ENCODE measurements at regions not wholly inside any gene's neighbourhood (a gene's known extent, or its start where the extent isn't known, plus 50 kb on each side); places are given as distances from the start of the nearest gene placed in this dataset.

GRCh38 chr10:111187096-111187495 lies 110.3 kb downstream of the ADRA2A start:
- TF ChIP-seq EZH2phosphoT487 (IDR thresholded peaks at IDR 0.05; ENCODE audit: borderline replicate concordance): no peak
- no peak for TF ChIP-seq CTCF (conservative IDR thresholded peaks at IDR 0.05; ENCODE audit: low read length)
- no peaks in the 10 kb centered on the region for H3K4me1 ChIP-seq (ENCODE audit: insufficient read depth, low read length, poor library complexity, severe bottlenecking)
- H2AFZ ChIP-seq (ENCODE audit: low read length): no peak overlapping the region
- H3K9me2 ChIP-seq (replicated peaks; ENCODE audit: low read depth, low read length): no peaks in the 10 kb centered on the region
- no peak overlapping the region for H3K4me2 ChIP-seq (ENCODE audit: low read depth, low read length, poor library complexity, severe bottlenecking)
- no peak overlapping the region for H3K4me3 ChIP-seq (ENCODE audit: low read length, poor library complexity, severe bottlenecking)
- no peaks in the 10 kb centered on the region for H3K36me3 ChIP-seq (ENCODE audit: insufficient read depth, low read length)
- no peak overlapping the region for H3K9ac ChIP-seq (ENCODE audit: low read depth, low read length, poor library complexity, severe bottlenecking)
- H4K20me1 ChIP-seq (ENCODE audit: insufficient read depth, low read length, poor library complexity, severe bottlenecking): no peaks in the 10 kb centered on the region
- H3K79me2 ChIP-seq (ENCODE audit: insufficient read depth, low read length): no peaks in the 10 kb centered on the region
- no peaks in the 10 kb centered on the region for H3F3A ChIP-seq (ENCODE audit: low read depth)
- H3K27me3 ChIP-seq (ENCODE audit: insufficient read depth, low read length, poor library complexity, severe bottlenecking): no peaks in the 10 kb centered on the region
- no peaks in the 10 kb centered on the region for H3K9me3 ChIP-seq (ENCODE audit: insufficient read depth, low read depth, low read length)

GRCh38 chr10:111199587-111199986 lies 122.8 kb downstream of the ADRA2A start:
- H3K9ac ChIP-seq (ENCODE audit: low read depth, low read length, poor library complexity, severe bottlenecking): no peak overlapping the region
- H3K79me2 ChIP-seq (ENCODE audit: insufficient read depth, low read length): no peaks in the 10 kb centered on the region
- no peak for TF ChIP-seq EZH2phosphoT487 (IDR thresholded peaks at IDR 0.05; ENCODE audit: borderline replicate concordance)
- no peak for TF ChIP-seq CTCF (conservative IDR thresholded peaks at IDR 0.05; ENCODE audit: low read length)
- H3K27me3 ChIP-seq (ENCODE audit: insufficient read depth, low read length, poor library complexity, severe bottlenecking): no peaks in the 10 kb centered on the region
- H3K36me3 ChIP-seq (ENCODE audit: insufficient read depth, low read length): no peaks in the 10 kb centered on the region
- H3K9me3 ChIP-seq (ENCODE audit: insufficient read depth, low read depth, low read length): no peaks in the 10 kb centered on the region
- no peaks in the 10 kb centered on the region for H3F3A ChIP-seq (ENCODE audit: low read depth)
- H3K4me2 ChIP-seq (ENCODE audit: low read depth, low read length, poor library complexity, severe bottlenecking): no peak overlapping the region
- no peak overlapping the region for H3K4me3 ChIP-seq (ENCODE audit: low read length, poor library complexity, severe bottlenecking)
- H4K20me1 ChIP-seq (ENCODE audit: insufficient read depth, low read length, poor library complexity, severe bottlenecking): no peaks in the 10 kb centered on the region
- H2AFZ ChIP-seq (ENCODE audit: low read length): no peak overlapping the region
- H3K4me1 ChIP-seq (ENCODE audit: insufficient read depth, low read length, poor library complexity, severe bottlenecking): no peaks in the 10 kb centered on the region
- no peaks in the 10 kb centered on the region for H3K9me2 ChIP-seq (replicated peaks; ENCODE audit: low read depth, low read length)

GRCh38 chr10:111200505-111201186 lies 123.8 kb downstream of the ADRA2A start:
- no peaks in the 10 kb centered on the region for H3K4me1 ChIP-seq (ENCODE audit: insufficient read depth, low read length, poor library complexity, severe bottlenecking)
- no peaks in the 10 kb centered on the region for H3K36me3 ChIP-seq (ENCODE audit: insufficient read depth, low read length)
- no peak overlapping the region for H2AFZ ChIP-seq (ENCODE audit: low read length)

More at GRCh38 chr10:111200505-111201186, 123.8 kb downstream of the ADRA2A start:
- Histone ChIP-seq H4K20me1 (ENCODE audit: insufficient read depth, low read length, poor library complexity, severe bottlenecking) (no peaks in the 10 kb centered on the region), H3K9me3 (ENCODE audit: insufficient read depth, low read depth, low read length) (no peaks in the 10 kb centered on the region), H3K4me3 (ENCODE audit: low read length, poor library complexity, severe bottlenecking) (no peak overlapping the region), H3F3A (ENCODE audit: low read depth) (no peaks in the 10 kb centered on the region), H3K27me3 (ENCODE audit: insufficient read depth, low read length, poor library complexity, severe bottlenecking) (no peaks in the 10 kb centered on the region), H3K4me2 (ENCODE audit: low read depth, low read length, poor library complexity, severe bottlenecking) (no peak overlapping the region), H3K79me2 (ENCODE audit: insufficient read depth, low read length) (no peaks in the 10 kb centered on the region), H3K9ac (ENCODE audit: low read depth, low read length, poor library complexity, severe bottlenecking) (no peak overlapping the region), H3K9me2 (replicated peaks; ENCODE audit: low read depth, low read length) (no peaks in the 10 kb centered on the region)
- no peak for TF ChIP-seq EZH2phosphoT487 (IDR thresholded peaks at IDR 0.05; ENCODE audit: borderline replicate concordance)
- no peak for TF ChIP-seq CTCF (conservative IDR thresholded peaks at IDR 0.05; ENCODE audit: low read length)

Data from Loucy (cell line).